ENCODE measurements at regions not wholly inside any gene's neighbourhood (a gene's known extent, or its start where the extent isn't known, plus 50 kb on each side); places are given as distances from the start of the nearest gene placed in this dataset.

DNA sequence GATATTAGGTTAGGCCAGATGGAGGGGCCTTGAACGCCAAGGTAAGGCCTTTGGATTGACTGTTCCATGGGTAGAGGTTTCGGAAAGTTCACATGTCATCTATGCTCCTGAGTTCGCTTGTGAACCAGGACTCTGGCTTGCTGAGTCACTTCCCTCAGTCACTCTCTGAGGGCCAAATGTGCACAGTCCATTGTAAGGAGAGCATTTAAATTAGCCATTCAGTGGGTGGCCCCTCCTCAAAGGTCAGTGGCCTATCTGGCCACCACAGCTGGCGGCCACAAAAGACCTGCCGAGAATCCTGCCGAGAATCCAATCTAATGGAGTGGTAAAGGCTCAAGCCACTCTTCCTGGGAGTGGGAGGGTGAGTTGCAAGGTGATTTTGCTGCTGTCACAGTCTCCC lies 58.9 kb upstream of the ARAP3 start:
- no peak for DNase-seq (ENCODE audit: low read depth, low spot score)
- in situ Hi-C loops (cut with HindIII; ENCODE audit: low sequenced_read_pairs) = no loop called here
- TF ChIP-seq, protein P1, sequence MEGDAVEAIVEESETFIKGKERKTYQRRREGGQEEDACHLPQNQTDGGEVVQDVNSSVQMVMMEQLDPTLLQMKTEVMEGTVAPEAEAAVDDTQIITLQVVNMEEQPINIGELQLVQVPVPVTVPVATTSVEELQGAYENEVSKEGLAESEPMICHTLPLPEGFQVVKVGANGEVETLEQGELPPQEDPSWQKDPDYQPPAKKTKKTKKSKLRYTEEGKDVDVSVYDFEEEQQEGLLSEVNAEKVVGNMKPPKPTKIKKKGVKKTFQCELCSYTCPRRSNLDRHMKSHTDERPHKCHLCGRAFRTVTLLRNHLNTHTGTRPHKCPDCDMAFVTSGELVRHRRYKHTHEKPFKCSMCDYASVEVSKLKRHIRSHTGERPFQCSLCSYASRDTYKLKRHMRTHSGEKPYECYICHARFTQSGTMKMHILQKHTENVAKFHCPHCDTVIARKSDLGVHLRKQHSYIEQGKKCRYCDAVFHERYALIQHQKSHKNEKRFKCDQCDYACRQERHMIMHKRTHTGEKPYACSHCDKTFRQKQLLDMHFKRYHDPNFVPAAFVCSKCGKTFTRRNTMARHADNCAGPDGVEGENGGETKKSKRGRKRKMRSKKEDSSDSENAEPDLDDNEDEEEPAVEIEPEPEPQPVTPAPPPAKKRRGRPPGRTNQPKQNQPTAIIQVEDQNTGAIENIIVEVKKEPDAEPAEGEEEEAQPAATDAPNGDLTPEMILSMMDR (IDR thresholded peaks at IDR 0.05; ENCODE audit: low read depth, low read length) = no peak
- no peak overlapping the region for H3K4me3 ChIP-seq (ENCODE audit: low read depth, low read length)

DNA sequence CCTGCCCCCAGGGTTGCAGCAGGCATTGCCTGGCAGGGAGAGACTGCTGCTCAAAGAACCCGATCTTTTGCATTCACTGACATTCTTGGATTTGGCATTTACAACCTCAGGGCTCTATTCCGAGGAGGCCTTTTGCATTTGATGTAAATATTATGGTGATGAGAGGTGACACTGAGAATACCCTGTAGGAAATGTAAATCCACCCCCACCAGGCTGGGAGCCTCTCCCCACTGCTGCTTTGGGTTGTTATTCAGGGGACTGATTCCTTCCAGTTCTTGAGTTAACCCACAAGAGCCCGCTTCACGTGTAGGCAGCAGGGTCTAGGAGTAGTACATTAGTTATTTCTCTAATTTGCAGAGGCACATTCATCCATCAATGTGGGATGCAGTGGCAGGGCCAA lies 55.5 kb upstream of the ARAP3 start:
- H3K4me3 ChIP-seq (ENCODE audit: low read depth, low read length) = no peak overlapping the region
- DNase-seq (ENCODE audit: low read depth, low spot score) = no peak
- TF ChIP-seq, protein P1 (IDR thresholded peaks at IDR 0.05; ENCODE audit: low read depth, low read length) = no peak
- in situ Hi-C loops (cut with HindIII; ENCODE audit: low sequenced_read_pairs) = no loop called here

DNA sequence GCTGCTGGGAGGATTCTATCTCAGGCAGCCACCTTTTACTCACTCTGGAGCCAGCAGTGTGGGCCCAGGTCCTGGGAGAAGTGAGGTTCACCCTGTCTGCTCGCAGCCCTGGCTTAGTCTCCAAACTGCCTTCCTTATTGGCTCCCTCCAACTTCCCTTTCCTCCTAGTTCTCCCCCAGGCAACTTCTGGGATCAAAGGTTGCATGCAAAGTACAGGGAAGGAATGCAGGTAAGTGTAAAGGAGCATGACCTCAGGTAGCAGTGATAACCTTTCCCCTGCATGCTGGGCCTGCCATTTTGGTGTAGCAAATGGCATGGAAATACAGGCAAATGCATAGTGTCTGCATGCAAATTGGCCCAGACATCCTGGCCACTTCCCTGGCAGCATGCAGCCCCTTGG lies 53.8 kb upstream of the ARAP3 start:
- in situ Hi-C loops (cut with HindIII; ENCODE audit: low sequenced_read_pairs) = no loop called here
- no peak for DNase-seq (ENCODE audit: low read depth, low spot score)
- TF ChIP-seq, protein P1 (IDR thresholded peaks at IDR 0.05; ENCODE audit: low read depth, low read length) = no peak
- no peak overlapping the region for H3K4me3 ChIP-seq (ENCODE audit: low read depth, low read length)

- TF ChIP-seq, protein P1 (IDR thresholded peaks at IDR 0.05; ENCODE audit: low read depth, low read length) = no peak
- DNase-seq (ENCODE audit: low read depth, low spot score) = peak; percentile 54
- in situ Hi-C loops (cut with HindIII; ENCODE audit: low sequenced_read_pairs) = no loop called here
- no peak overlapping the region for H3K4me3 ChIP-seq (ENCODE audit: low read depth, low read length)
These were observed 52.6 kb upstream of the ARAP3 start for GRCh38 chr5:141734501-141735229.

DNA sequence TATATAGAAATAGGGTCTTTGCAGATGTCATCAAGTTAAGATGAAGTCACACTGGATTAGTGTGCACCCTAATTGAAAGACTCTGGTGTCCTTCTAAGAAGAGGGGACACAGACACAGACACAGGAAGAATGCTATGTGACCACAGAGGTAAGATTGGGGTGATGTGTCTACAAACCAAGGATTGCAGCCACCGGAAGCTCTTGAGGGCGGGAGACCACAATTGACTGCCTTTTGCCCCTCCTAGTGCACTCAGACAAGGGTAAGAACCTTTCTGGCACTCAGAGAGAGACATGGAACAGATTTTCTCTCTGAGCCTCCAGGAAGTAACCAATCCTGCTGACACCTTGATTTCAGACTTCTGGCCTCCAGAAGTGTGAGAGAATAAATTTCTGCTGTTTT lies 51.2 kb upstream of the ARAP3 start:
- no peak overlapping the region for H3K4me3 ChIP-seq (ENCODE audit: low read depth, low read length)
- in situ Hi-C loops (cut with HindIII; ENCODE audit: low sequenced_read_pairs) = no loop called here
- TF ChIP-seq, protein P1 (IDR thresholded peaks at IDR 0.05; ENCODE audit: low read depth, low read length) = no peak
- no peak for DNase-seq (ENCODE audit: low read depth, low spot score)

DNA sequence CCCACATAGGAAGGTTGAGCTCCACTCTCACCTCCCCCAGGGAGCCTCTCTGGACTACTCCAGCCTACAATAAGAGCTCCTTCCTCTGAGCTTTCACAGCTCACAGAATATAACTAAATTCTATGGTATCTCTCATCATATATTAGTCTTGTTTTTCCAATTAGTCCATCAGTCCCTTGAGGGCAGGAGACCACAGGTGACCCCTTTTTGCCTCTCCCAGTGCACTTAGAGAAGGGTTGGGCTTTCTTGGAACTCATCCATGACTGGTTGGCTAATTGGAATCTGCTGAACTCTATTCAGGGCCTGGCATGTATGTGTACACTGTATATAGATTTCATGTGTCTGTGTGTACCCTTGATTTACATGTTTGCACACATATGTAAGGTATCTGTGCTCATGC lies 50.4 kb upstream of the ARAP3 start:
- no peak for DNase-seq (ENCODE audit: low read depth, low spot score)
- TF ChIP-seq, protein P1 (IDR thresholded peaks at IDR 0.05; ENCODE audit: low read depth, low read length) = no peak
- in situ Hi-C loops (cut with HindIII; ENCODE audit: low sequenced_read_pairs) = no loop called here
- no peak overlapping the region for H3K4me3 ChIP-seq (ENCODE audit: low read depth, low read length)

All from astrocyte of the spinal cord (primary cell).